A673 (cell line): ENCODE measurements at regions not wholly inside any gene's neighbourhood (a gene's known extent, or its start where the extent isn't known, plus 50 kb on each side); places are given as distances from the start of the nearest gene placed in this dataset.

Experiments used
- BruUV-seq: library from RNA; stranded (reverse); fragments of 400-500 nt; replicated peaks from 2 replicates; lab custom pipeline; 2021; lab: Mats Ljungman, UMichigan
- CTCF ChIA-PET: fragments of 300-600 bp; sonication (Branson Sonifier 250); formaldehyde crosslinking; loops from one replicate; lab custom pipeline; 2022; ENCODE audit warnings: antibody characterized with exemption; lab: Charles Lee
- POLR2A ChIA-PET: fragments of 300-600 bp; sonication (Branson Sonifier 250); formaldehyde crosslinking; loops from one replicate; lab custom pipeline; 2022; ENCODE audit warnings: antibody characterized with exemption; ENCODE audit not compliant: low non-redundant PET; lab: Charles Lee
- DNase-seq: peaks from one replicate; pipeline ENCODE4 v3.0.0-alpha.2; 2015; ENCODE audit warnings: low spot score
- H3K27ac ChIP-seq: fragments of 200-600 bp; sonication (generic); 2 replicates; pipeline ENCODE4 v1.5.1; 2016; ENCODE audit warnings: mixed run types, low read depth, mild to moderate bottlenecking, mixed read lengths, antibody characterized with exemption, low read length; ENCODE audit not compliant: poor library complexity, severe bottlenecking
- H3K27me3 ChIP-seq: fragments of 200-600 bp; sonication (generic); replicated peaks from 2 replicates; pipeline ENCODE4 v1.6.1; 2017; ENCODE audit warnings: mixed run types, low read depth, mild to moderate bottlenecking, mixed read lengths, antibody characterized with exemption, low read length; ENCODE audit not compliant: insufficient read depth, poor library complexity
- H3K36me3 ChIP-seq: fragments of 200-600 bp; sonication (generic); 2 replicates; pipeline ENCODE4 v1.6.1; 2016; ENCODE audit warnings: mixed run types, mild to moderate bottlenecking, mixed read lengths, antibody characterized with exemption, low read length; ENCODE audit not compliant: insufficient read depth, poor library complexity, severe bottlenecking
- H3K4me1 ChIP-seq: fragments of 200-600 bp; sonication (generic); 2 replicates; pipeline ENCODE4 v1.6.1; 2017; ENCODE audit warnings: mixed run types, mild to moderate bottlenecking, mixed read lengths, antibody characterized with exemption, low read length; ENCODE audit not compliant: insufficient read depth, poor library complexity, severe bottlenecking
- H3K4me3 ChIP-seq: fragments of 200-600 bp; sonication (generic); 2 replicates; pipeline ENCODE4 v1.5.1; 2016; ENCODE audit warnings: low read depth, mixed run types, mild to moderate bottlenecking, mixed read lengths, low read length; ENCODE audit not compliant: poor library complexity, severe bottlenecking
- H3K9me3 ChIP-seq: fragments of 200-600 bp; sonication (generic); 2 replicates; pipeline ENCODE4 v1.6.1; 2016; ENCODE audit warnings: mixed run types, low read depth, mild to moderate bottlenecking, mixed read lengths, antibody characterized with exemption, low read length; ENCODE audit not compliant: poor library complexity, severe bottlenecking
- CTCF ChIP-seq: fragments of 300-800, 200-600 bp; sonication (generic); conservative IDR thresholded peaks from 2 replicates; pipeline ENCODE4 v1.5.1; 2017; ENCODE audit warnings: low read depth, mild to moderate bottlenecking, antibody characterized with exemption, low read length, moderate library complexity, mixed read lengths
- EZH2 ChIP-seq: fragments of 200-600 bp; sonication (generic); IDR thresholded peaks from 2 replicates; pipeline ENCODE4 v1.6.1; 2017; ENCODE audit warnings: borderline replicate concordance, low read depth, mild to moderate bottlenecking, mixed read lengths, antibody characterized with exemption, low read length; ENCODE audit not compliant: poor library complexity, severe bottlenecking
- intact Hi-C: fragments of 100-400 bp; cut with micrococcal nuclease; formaldehyde crosslinking; loops from one replicate; pipeline ENCODE4 v1.10.0; 2022; ENCODE audit not compliant: unreplicated experiment

- Histone ChIP-seq H3K27me3 (no peaks in the 10 kb centered on the region), H3K4me3 (no peak overlapping the region), H3K4me1 (peaks cover 65% of the 10 kb centered on the region), H3K9me3 (no peaks in the 10 kb centered on the region), H3K27ac (peak overlapping the region; percentile 8), H3K36me3 (no peaks in the 10 kb centered on the region)
- no peak for DNase-seq
- no TSS peak for BruUV-seq
- CTCF ChIA-PET: no interaction called here
- POLR2A ChIA-PET: no interaction called here
- intact Hi-C loops: no loop called here
- TF ChIP-seq CTCF (no peak), EZH2 (no peak)
Observed at GRCh38 chr3:160130071-160130470, 95.2 kb upstream of the C3orf80 start.

- Histone ChIP-seq H3K36me3 (no peaks in the 10 kb centered on the region), H3K4me1 (peaks cover 64% of the 10 kb centered on the region), H3K27ac (no peak overlapping the region), H3K4me3 (no peak overlapping the region), H3K27me3 (no peaks in the 10 kb centered on the region), H3K9me3 (no peaks in the 10 kb centered on the region)
- no peak for TF ChIP-seq EZH2
- no peak for TF ChIP-seq CTCF
- ChIA-PET CTCF (no interaction called here), POLR2A (no interaction called here)
- DNase-seq: peak; percentile 36
- no TSS peak for BruUV-seq
- intact Hi-C loops: no loop called here
Observed at GRCh38 chr3:160130950-160131349, 94.3 kb upstream of the C3orf80 start.

- Histone ChIP-seq H3K9me3 (no peaks in the 10 kb centered on the region), H3K4me3 (no peak overlapping the region), H3K36me3 (no peaks in the 10 kb centered on the region), H3K4me1 (peaks cover 51% of the 10 kb centered on the region), H3K27me3 (no peaks in the 10 kb centered on the region), H3K27ac (no peak overlapping the region)
- intact Hi-C loops: no loop called here
- ChIA-PET POLR2A (no interaction called here), CTCF (interaction anchor here (0.6 to 1.1 kb wide), 2 partner anchors 31 to 143 kb away, joined by 3 to 7 read pairs; partner anchors contain the start of gene IL12A)
- TF ChIP-seq CTCF: no peak
- TF ChIP-seq EZH2: no peak
- no peak for DNase-seq
- no TSS peak for BruUV-seq
Observed at GRCh38 chr3:160132226-160132625, 93.0 kb upstream of the C3orf80 start.
